Panc1 (cell line): ENCODE measurements at regions not wholly inside any gene's neighbourhood (a gene's known extent, or its start where the extent isn't known, plus 50 kb on each side); places are given as distances from the start of the nearest gene placed in this dataset.

Source experiments
- ATAC-seq: fragments of 200-7000 bp; cut with Tn5 transposase; 2 replicates; pipeline ENCODE4 v1.9.1; 2020; ENCODE audit warnings: mild to moderate bottlenecking, moderate library complexity
- BruUV-seq: library from RNA; stranded (reverse); fragments of 400-500 nt; replicated peaks from 2 replicates; lab custom pipeline; 2021; lab: Mats Ljungman, UMichigan
- CTCF ChIA-PET: fragments of 300-600 bp; sonication (Branson Sonifier 250); formaldehyde crosslinking; loops from one replicate; lab custom pipeline; 2022; ENCODE audit warnings: antibody characterized with exemption; lab: Charles Lee
- POLR2A ChIA-PET: fragments of 300-600 bp; sonication (Branson Sonifier 250); formaldehyde crosslinking; loops from one replicate; lab custom pipeline; 2022; ENCODE audit warnings: antibody characterized with exemption; lab: Charles Lee
- DNase-seq: peaks from one replicate; pipeline ENCODE4 v3.0.0-alpha.2; 2010; ENCODE audit warnings: low read depth, low spot score
- H3K27ac ChIP-seq: 2 replicates; pipeline ENCODE4 v1.5.1; 2011; ENCODE audit warnings: mild to moderate bottlenecking, low read length, inconsistent platforms
- H3K27me3 ChIP-seq: fragments of 200-500 bp; sonication (Bioruptor generic); 2 replicates; pipeline ENCODE4 v1.6.0; 2014; ENCODE audit warnings: low read length, inconsistent platforms; ENCODE audit not compliant: control insufficient read depth, insufficient read depth
- H3K36me3 ChIP-seq: fragments of 200-500 bp; sonication (Bioruptor generic); 2 replicates; pipeline ENCODE4 v1.5.1; 2014; ENCODE audit warnings: inconsistent platforms, mild to moderate bottlenecking, low read length, moderate library complexity; ENCODE audit not compliant: control insufficient read depth, insufficient read depth
- H3K4me1 ChIP-seq: 2 replicates; pipeline ENCODE4 v1.5.1; 2011; ENCODE audit warnings: inconsistent platforms, mild to moderate bottlenecking, low read length, moderate library complexity; ENCODE audit not compliant: control insufficient read depth, insufficient read depth
- H3K4me3 ChIP-seq, 2 experiments: 2 replicates each; pipeline ENCODE4 v1.5.1; 2011 to 2012; ENCODE audit warnings: low read depth in 2 of 2, low read length in 2 of 2, mild to moderate bottlenecking in 2 of 2, inconsistent platforms in 1 of 2, moderate library complexity in 1 of 2
- H3K9me3 ChIP-seq: fragments of 200-500 bp; sonication (Bioruptor generic); 2 replicates; pipeline ENCODE4 v1.5.1; 2014; ENCODE audit warnings: low read depth, mild to moderate bottlenecking, inconsistent platforms, low read length, moderate library complexity; ENCODE audit not compliant: control insufficient read depth, insufficient read depth
- POLR2AphosphoS5 ChIP-seq: IDR thresholded peaks from 2 replicates; pipeline ENCODE4 v1.6.1; 2012; ENCODE audit warnings: mild to moderate bottlenecking, low read depth, low read length, moderate library complexity
- SIN3A ChIP-seq: IDR thresholded peaks from 2 replicates; pipeline ENCODE4 v1.6.1; 2012; ENCODE audit warnings: low read depth, mild to moderate bottlenecking, low read length, moderate library complexity, borderline replicate concordance; ENCODE audit not compliant: insufficient read depth
- TCF7L2 ChIP-seq: IDR thresholded peaks from 2 replicates; pipeline ENCODE4 v1.6.1; 2011; ENCODE audit warnings: mild to moderate bottlenecking, low read depth, low read length, inconsistent platforms
- in situ Hi-C: cut with HindIII; loops from 2 replicates; pipeline ENCODE4 v1.10.0; 2016; ENCODE audit warnings: low sequenced_read_pairs, low pct_unique_long_range_greater_than_20kb
- intact Hi-C: fragments of 100-400 bp; cut with micrococcal nuclease; formaldehyde crosslinking; loops from one replicate; pipeline ENCODE4 v1.10.0; 2022; ENCODE audit not compliant: unreplicated experiment
- TF ChIP-seq, protein P1 (sequence below), 2 experiments: IDR thresholded peaks; 2 replicates each; pipeline ENCODE4 v1.6.1; 2011 to 2012; ENCODE audit warnings: low read depth in 2 of 2, control low read depth in 1 of 2, low read length in 1 of 2, mild to moderate bottlenecking in 1 of 2, moderate library complexity in 1 of 2; ENCODE audit not compliant: insufficient read depth in 1 of 2
- TF ChIP-seq, protein P2 (sequence below): fragments of 450-650 bp; IDR thresholded peaks from 2 replicates; pipeline ENCODE4 v1.5.1; 2017; ENCODE audit warnings: mild to moderate bottlenecking

DNA sequence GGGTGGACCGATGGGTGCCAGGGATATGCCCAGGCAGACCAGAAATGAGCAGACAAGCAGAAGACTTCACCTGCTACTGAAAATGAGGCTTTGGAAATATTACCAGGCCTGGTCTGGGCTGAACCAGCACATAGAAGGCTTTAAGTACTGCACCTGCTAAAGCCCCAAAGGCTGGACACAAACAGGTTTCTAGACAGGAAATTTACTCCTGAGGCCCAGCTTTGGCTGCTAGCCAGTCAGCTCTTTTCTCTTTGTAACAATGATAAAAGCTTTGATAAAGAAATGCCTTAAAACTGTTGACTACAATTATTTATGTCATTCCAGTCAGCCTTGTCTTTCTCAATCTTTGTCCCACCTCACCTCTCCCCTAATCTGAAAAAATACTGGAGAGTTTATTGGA lies 228.9 kb upstream of the EGLN3 start:
- Histone ChIP-seq H3K36me3 (no peaks in the 10 kb centered on the region), H3K4me1 (no peaks in the 10 kb centered on the region), H3K27ac (no peak overlapping the region), H3K4me3 (no peak overlapping the region), H3K9me3 (no peaks in the 10 kb centered on the region), H3K27me3 (no peaks in the 10 kb centered on the region)
- no TSS peak for BruUV-seq
- in situ Hi-C loops, result no loop called here
- TF ChIP-seq POLR2AphosphoS5, result no peak
- TF ChIP-seq TCF7L2, result no peak
- TF ChIP-seq, protein P1, sequence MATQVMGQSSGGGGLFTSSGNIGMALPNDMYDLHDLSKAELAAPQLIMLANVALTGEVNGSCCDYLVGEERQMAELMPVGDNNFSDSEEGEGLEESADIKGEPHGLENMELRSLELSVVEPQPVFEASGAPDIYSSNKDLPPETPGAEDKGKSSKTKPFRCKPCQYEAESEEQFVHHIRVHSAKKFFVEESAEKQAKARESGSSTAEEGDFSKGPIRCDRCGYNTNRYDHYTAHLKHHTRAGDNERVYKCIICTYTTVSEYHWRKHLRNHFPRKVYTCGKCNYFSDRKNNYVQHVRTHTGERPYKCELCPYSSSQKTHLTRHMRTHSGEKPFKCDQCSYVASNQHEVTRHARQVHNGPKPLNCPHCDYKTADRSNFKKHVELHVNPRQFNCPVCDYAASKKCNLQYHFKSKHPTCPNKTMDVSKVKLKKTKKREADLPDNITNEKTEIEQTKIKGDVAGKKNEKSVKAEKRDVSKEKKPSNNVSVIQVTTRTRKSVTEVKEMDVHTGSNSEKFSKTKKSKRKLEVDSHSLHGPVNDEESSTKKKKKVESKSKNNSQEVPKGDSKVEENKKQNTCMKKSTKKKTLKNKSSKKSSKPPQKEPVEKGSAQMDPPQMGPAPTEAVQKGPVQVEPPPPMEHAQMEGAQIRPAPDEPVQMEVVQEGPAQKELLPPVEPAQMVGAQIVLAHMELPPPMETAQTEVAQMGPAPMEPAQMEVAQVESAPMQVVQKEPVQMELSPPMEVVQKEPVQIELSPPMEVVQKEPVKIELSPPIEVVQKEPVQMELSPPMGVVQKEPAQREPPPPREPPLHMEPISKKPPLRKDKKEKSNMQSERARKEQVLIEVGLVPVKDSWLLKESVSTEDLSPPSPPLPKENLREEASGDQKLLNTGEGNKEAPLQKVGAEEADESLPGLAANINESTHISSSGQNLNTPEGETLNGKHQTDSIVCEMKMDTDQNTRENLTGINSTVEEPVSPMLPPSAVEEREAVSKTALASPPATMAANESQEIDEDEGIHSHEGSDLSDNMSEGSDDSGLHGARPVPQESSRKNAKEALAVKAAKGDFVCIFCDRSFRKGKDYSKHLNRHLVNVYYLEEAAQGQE (IDR thresholded peaks at IDR 0.05; ENCODE audit: insufficient read depth in 1 of 2, low read depth in 2 of 2, low read length in 1 of 2), result no peak
- TF ChIP-seq SIN3A, result no peak
- TF ChIP-seq, protein P2, sequence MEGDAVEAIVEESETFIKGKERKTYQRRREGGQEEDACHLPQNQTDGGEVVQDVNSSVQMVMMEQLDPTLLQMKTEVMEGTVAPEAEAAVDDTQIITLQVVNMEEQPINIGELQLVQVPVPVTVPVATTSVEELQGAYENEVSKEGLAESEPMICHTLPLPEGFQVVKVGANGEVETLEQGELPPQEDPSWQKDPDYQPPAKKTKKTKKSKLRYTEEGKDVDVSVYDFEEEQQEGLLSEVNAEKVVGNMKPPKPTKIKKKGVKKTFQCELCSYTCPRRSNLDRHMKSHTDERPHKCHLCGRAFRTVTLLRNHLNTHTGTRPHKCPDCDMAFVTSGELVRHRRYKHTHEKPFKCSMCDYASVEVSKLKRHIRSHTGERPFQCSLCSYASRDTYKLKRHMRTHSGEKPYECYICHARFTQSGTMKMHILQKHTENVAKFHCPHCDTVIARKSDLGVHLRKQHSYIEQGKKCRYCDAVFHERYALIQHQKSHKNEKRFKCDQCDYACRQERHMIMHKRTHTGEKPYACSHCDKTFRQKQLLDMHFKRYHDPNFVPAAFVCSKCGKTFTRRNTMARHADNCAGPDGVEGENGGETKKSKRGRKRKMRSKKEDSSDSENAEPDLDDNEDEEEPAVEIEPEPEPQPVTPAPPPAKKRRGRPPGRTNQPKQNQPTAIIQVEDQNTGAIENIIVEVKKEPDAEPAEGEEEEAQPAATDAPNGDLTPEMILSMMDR, result no peak
- ChIA-PET POLR2A (no interaction called here), CTCF (no interaction called here)
- intact Hi-C loops, result no loop called here
- no peak for DNase-seq
- ATAC-seq, result no peak

DNA sequence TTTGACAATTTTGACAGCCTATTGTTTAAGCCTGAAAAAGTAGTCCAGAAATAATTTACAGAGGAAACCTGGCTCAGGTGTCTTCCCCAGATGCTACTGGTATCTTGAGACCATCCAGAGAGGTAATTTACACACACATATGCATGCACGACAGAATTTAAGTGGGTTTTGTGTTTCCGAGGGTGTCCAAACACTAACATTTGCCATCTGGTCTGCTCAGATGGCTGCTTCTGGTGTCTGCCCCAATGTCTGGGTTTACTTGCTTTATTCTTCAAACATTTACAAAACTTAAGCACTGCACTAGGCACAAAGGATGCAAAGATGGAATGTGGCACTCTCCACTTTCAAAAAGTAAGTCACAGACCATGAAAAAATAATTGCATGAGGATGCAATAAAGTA lies 226.6 kb upstream of the EGLN3 start:
- H3K4me3 ChIP-seq, result no peak overlapping the region
- CTCF ChIA-PET, result no interaction called here
- no peaks in the 10 kb centered on the region for H3K9me3 ChIP-seq
- in situ Hi-C loops (no loop called here), intact Hi-C loops (no loop called here)
- H3K4me1 ChIP-seq, result no peaks in the 10 kb centered on the region
- DNase-seq (no peak), ATAC-seq (no peak)
- H3K27me3 ChIP-seq, result no peaks in the 10 kb centered on the region
- TF ChIP-seq, protein P1 (IDR thresholded peaks at IDR 0.05; ENCODE audit: insufficient read depth in 1 of 2, low read depth in 2 of 2, low read length in 1 of 2), result no peak
- TF ChIP-seq, protein P2, result no peak
- TF ChIP-seq SIN3A (no peak), TCF7L2 (no peak), POLR2AphosphoS5 (no peak)
- no peaks in the 10 kb centered on the region for H3K36me3 ChIP-seq
- POLR2A ChIA-PET, result no interaction called here
- BruUV-seq, result no TSS peak
- H3K27ac ChIP-seq, result no peak overlapping the region
